GM06990 (cell line): ENCODE measurements at regions not wholly inside any gene's neighbourhood (a gene's known extent, or its start where the extent isn't known, plus 50 kb on each side); places are given as distances from the start of the nearest gene placed in this dataset.

Source experiments
- DNase-seq: peaks from one replicate; pipeline ENCODE4 v3.0.0-alpha.2; 2011; ENCODE audit not compliant: insufficient read length; ENCODE audit errors: extremely low read depth
- H3K27me3 ChIP-seq: replicated peaks from 2 replicates; pipeline ENCODE4 v1.6.0; 2011; ENCODE audit warnings: low read length; ENCODE audit not compliant: control insufficient read depth, insufficient read depth
- H3K36me3 ChIP-seq: 2 replicates; pipeline ENCODE4 v1.5.1; 2011; ENCODE audit warnings: low read length; ENCODE audit not compliant: control insufficient read depth, insufficient read depth
- H3K4me3 ChIP-seq: replicated peaks from 2 replicates; pipeline ENCODE4 v1.5.1; 2011; ENCODE audit warnings: low read depth, mild to moderate bottlenecking, control low read depth, low read length
- CTCF ChIP-seq: IDR thresholded peaks from 2 replicates; pipeline ENCODE4 v1.5.1; 2011; ENCODE audit warnings: low read length, control low read depth, mild to moderate bottlenecking, inconsistent platforms; ENCODE audit not compliant: insufficient read depth, poor library complexity, severe bottlenecking

GRCh38 chr2:54360055-54360792, 95.9 kb upstream of the SPTBN1 start:
- Histone ChIP-seq H3K36me3 (no peaks in the 10 kb centered on the region), H3K27me3 (no peaks in the 10 kb centered on the region), H3K4me3 (no peak overlapping the region)
- no peak for DNase-seq
- TF ChIP-seq CTCF = no peak

- no peak overlapping the region for H3K4me3 ChIP-seq
- DNase-seq = no peak
- no peaks in the 10 kb centered on the region for H3K36me3 ChIP-seq
- no peak for TF ChIP-seq CTCF
- H3K27me3 ChIP-seq = no peaks in the 10 kb centered on the region
These were observed 91.7 kb upstream of the SPTBN1 start for GRCh38 chr2:54364409-54364808.

- Histone ChIP-seq H3K4me3 (no peak overlapping the region), H3K36me3 (no peaks in the 10 kb centered on the region), H3K27me3 (no peaks in the 10 kb centered on the region)
- TF ChIP-seq CTCF = no peak
- DNase-seq = no peak
These were observed 90.5 kb upstream of the SPTBN1 start for GRCh38 chr2:54365661-54366060.

- no peak for TF ChIP-seq CTCF
- no peaks in the 10 kb centered on the region for H3K36me3 ChIP-seq
- no peak for DNase-seq
- H3K27me3 ChIP-seq = no peaks in the 10 kb centered on the region
- no peak overlapping the region for H3K4me3 ChIP-seq
These were observed 89.4 kb upstream of the SPTBN1 start for GRCh38 chr2:54366487-54367280.

- Histone ChIP-seq H3K4me3 (no peak overlapping the region), H3K36me3 (no peaks in the 10 kb centered on the region), H3K27me3 (no peaks in the 10 kb centered on the region; the same call in 1 of the 2 replicates)
- DNase-seq = no peak
- no peak for TF ChIP-seq CTCF
These were observed 85.6 kb upstream of the SPTBN1 start for GRCh38 chr2:54370405-54371104.
